ENCODE measurements at regions not wholly inside any gene's neighbourhood (a gene's known extent, or its start where the extent isn't known, plus 50 kb on each side); places are given as distances from the start of the nearest gene placed in this dataset.

DNA sequence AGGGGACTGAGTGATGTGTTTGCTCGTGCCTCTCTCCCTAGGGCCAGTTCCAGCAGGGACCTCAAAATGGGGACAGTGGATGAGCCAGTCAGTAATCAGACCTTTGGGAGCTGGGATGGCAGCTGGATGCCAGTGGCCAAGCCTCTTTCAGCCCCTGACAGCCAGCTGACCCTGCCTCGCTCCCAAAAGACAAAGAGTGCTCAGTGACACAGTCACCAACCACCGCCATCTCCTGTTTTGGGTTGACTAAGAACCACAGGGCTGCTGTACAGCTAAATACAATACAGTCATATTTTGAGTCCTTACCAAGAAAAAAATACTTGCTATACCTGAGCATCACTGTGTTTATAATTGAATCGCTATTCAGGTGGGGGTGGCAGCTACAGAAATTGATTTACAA lies 75.7 kb downstream of the POU3F3 start:
- Histone ChIP-seq H3F3A (replicated peaks; ENCODE audit: low read depth) (no peaks in the 10 kb centered on the region), H3K79me2 (replicated peaks; ENCODE audit: insufficient read depth) (no peaks in the 10 kb centered on the region), H2AFZ (no peak overlapping the region), H3K4me1 (ENCODE audit: insufficient read depth) (no peaks in the 10 kb centered on the region), H3K27me3 (ENCODE audit: insufficient read depth) (no peaks in the 10 kb centered on the region), H3K4me2 (no peak overlapping the region), H3K4me3 (no peak overlapping the region), H4K20me1 (replicated peaks; ENCODE audit: insufficient read depth) (no peaks in the 10 kb centered on the region), H3K9me2 (ENCODE audit: insufficient read depth) (no peaks in the 10 kb centered on the region), H3K36me3 (ENCODE audit: insufficient read depth) (no peaks in the 10 kb centered on the region), H3K27ac (ENCODE audit: low read depth) (no peak overlapping the region)
- no peak overlapping the region for H3K27ac Mint-ChIP-seq
- DNase-seq (ENCODE audit: low spot score) = no peak
- TF ChIP-seq POLR2AphosphoS5 (IDR thresholded peaks at IDR 0.05; ENCODE audit: low read depth) (no peak), JUNB (IDR thresholded peaks at IDR 0.05; ENCODE audit: unreplicated experiment) (no peak), NANOG (IDR thresholded peaks at IDR 0.05; ENCODE audit: borderline replicate concordance) (no peak), CREB1 (CRISPR knock-in tag; IDR thresholded peaks at IDR 0.05; ENCODE audit: low read depth) (no peak), ZNF331 (CRISPR knock-in tag; IDR thresholded peaks at IDR 0.05; ENCODE audit: low read depth) (no peak), EZH2phosphoT487 (IDR thresholded peaks at IDR 0.05; ENCODE audit: unreplicated experiment) (no peak), STAT1 (IDR thresholded peaks at IDR 0.05; ENCODE audit: unreplicated experiment) (no peak)
- TF ChIP-seq, protein P1, sequence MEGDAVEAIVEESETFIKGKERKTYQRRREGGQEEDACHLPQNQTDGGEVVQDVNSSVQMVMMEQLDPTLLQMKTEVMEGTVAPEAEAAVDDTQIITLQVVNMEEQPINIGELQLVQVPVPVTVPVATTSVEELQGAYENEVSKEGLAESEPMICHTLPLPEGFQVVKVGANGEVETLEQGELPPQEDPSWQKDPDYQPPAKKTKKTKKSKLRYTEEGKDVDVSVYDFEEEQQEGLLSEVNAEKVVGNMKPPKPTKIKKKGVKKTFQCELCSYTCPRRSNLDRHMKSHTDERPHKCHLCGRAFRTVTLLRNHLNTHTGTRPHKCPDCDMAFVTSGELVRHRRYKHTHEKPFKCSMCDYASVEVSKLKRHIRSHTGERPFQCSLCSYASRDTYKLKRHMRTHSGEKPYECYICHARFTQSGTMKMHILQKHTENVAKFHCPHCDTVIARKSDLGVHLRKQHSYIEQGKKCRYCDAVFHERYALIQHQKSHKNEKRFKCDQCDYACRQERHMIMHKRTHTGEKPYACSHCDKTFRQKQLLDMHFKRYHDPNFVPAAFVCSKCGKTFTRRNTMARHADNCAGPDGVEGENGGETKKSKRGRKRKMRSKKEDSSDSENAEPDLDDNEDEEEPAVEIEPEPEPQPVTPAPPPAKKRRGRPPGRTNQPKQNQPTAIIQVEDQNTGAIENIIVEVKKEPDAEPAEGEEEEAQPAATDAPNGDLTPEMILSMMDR (conservative IDR thresholded peaks at IDR 0.05; ENCODE audit: low read depth in 2 of 2) = no peak
- no peak overlapping the region for H3K4me3 Mint-ChIP-seq
- no peak for ATAC-seq
- peaks cover 2% of the 10 kb centered on the region; the same call in 2 of the 3 replicates for H3K4me1 Mint-ChIP-seq
- no peaks in the 10 kb centered on the region for H3K27me3 Mint-ChIP-seq (ENCODE audit: insufficient read depth, low read depth, poor library complexity)
- no peaks in the 10 kb centered on the region for H3K36me3 Mint-ChIP-seq (ENCODE audit: low read depth)
- H3K9me3 Mint-ChIP-seq = no peaks in the 10 kb centered on the region

DNA sequence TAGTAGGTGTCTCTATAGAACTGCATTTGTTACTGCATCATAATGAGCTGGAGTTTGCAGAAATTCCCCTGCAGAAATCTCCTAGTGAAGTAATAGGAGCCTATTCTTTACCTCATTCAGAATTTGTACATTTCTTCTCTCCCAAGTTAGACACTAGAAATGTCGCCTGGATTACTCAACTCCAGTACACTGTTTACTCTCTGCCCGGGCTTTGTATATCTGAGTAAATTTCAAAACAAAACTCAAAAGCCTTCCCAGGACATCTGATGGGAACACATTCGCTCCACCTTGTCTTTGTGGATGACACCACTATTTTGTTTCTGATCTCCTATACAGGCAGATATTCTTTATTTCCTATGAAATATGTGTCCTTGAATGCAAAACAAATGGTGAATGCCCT lies 76.8 kb downstream of the POU3F3 start:
- H3K4me3 Mint-ChIP-seq = no peak overlapping the region
- H3K79me2 ChIP-seq (replicated peaks; ENCODE audit: insufficient read depth) = no peaks in the 10 kb centered on the region
- no peaks in the 10 kb centered on the region for H4K20me1 ChIP-seq (replicated peaks; ENCODE audit: insufficient read depth)
- no peak overlapping the region for H3K27ac Mint-ChIP-seq
- H3K4me1 ChIP-seq (ENCODE audit: insufficient read depth) = no peaks in the 10 kb centered on the region
- peaks cover 2% of the 10 kb centered on the region; the same call in 2 of the 3 replicates for H3K4me1 Mint-ChIP-seq
- H3K36me3 ChIP-seq (ENCODE audit: insufficient read depth) = no peaks in the 10 kb centered on the region
- no peaks in the 10 kb centered on the region for H3K27me3 Mint-ChIP-seq (ENCODE audit: insufficient read depth, low read depth, poor library complexity)
- H3K4me3 ChIP-seq = no peak overlapping the region
- H3K27me3 ChIP-seq (ENCODE audit: insufficient read depth) = no peaks in the 10 kb centered on the region
- no peak for ATAC-seq
- DNase-seq (ENCODE audit: low spot score) = no peak
- no peak overlapping the region for H3K4me2 ChIP-seq
- no peaks in the 10 kb centered on the region for H3K9me3 Mint-ChIP-seq
- H3K36me3 Mint-ChIP-seq (ENCODE audit: low read depth) = no peaks in the 10 kb centered on the region
- no peak overlapping the region for H2AFZ ChIP-seq
- H3K27ac ChIP-seq (ENCODE audit: low read depth) = no peak overlapping the region
- H3F3A ChIP-seq (replicated peaks; ENCODE audit: low read depth) = no peaks in the 10 kb centered on the region
- no peaks in the 10 kb centered on the region for H3K9me2 ChIP-seq (ENCODE audit: insufficient read depth)
- TF ChIP-seq EZH2 (IDR thresholded peaks at IDR 0.05; ENCODE audit: low read depth, unreplicated experiment) = no peak
- no peak for TF ChIP-seq POLR2AphosphoS5 (IDR thresholded peaks at IDR 0.05; ENCODE audit: low read depth)
- no peak for TF ChIP-seq JUNB (IDR thresholded peaks at IDR 0.05; ENCODE audit: unreplicated experiment)
- no peak for TF ChIP-seq STAT1 (IDR thresholded peaks at IDR 0.05; ENCODE audit: unreplicated experiment)
- TF ChIP-seq, protein P1 (conservative IDR thresholded peaks at IDR 0.05; ENCODE audit: low read depth in 2 of 2) = no peak
- TF ChIP-seq, protein P2, sequence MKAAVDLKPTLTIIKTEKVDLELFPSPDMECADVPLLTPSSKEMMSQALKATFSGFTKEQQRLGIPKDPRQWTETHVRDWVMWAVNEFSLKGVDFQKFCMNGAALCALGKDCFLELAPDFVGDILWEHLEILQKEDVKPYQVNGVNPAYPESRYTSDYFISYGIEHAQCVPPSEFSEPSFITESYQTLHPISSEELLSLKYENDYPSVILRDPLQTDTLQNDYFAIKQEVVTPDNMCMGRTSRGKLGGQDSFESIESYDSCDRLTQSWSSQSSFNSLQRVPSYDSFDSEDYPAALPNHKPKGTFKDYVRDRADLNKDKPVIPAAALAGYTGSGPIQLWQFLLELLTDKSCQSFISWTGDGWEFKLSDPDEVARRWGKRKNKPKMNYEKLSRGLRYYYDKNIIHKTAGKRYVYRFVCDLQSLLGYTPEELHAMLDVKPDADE (IDR thresholded peaks at IDR 0.05) = no peak
- no peak for TF ChIP-seq NANOG (IDR thresholded peaks at IDR 0.05; ENCODE audit: borderline replicate concordance)
- TF ChIP-seq ZNF114 (CRISPR knock-in tag; IDR thresholded peaks at IDR 0.05) = no peak
- TF ChIP-seq EZH2phosphoT487 (IDR thresholded peaks at IDR 0.05; ENCODE audit: unreplicated experiment) = no peak
- TF ChIP-seq, protein P3, sequence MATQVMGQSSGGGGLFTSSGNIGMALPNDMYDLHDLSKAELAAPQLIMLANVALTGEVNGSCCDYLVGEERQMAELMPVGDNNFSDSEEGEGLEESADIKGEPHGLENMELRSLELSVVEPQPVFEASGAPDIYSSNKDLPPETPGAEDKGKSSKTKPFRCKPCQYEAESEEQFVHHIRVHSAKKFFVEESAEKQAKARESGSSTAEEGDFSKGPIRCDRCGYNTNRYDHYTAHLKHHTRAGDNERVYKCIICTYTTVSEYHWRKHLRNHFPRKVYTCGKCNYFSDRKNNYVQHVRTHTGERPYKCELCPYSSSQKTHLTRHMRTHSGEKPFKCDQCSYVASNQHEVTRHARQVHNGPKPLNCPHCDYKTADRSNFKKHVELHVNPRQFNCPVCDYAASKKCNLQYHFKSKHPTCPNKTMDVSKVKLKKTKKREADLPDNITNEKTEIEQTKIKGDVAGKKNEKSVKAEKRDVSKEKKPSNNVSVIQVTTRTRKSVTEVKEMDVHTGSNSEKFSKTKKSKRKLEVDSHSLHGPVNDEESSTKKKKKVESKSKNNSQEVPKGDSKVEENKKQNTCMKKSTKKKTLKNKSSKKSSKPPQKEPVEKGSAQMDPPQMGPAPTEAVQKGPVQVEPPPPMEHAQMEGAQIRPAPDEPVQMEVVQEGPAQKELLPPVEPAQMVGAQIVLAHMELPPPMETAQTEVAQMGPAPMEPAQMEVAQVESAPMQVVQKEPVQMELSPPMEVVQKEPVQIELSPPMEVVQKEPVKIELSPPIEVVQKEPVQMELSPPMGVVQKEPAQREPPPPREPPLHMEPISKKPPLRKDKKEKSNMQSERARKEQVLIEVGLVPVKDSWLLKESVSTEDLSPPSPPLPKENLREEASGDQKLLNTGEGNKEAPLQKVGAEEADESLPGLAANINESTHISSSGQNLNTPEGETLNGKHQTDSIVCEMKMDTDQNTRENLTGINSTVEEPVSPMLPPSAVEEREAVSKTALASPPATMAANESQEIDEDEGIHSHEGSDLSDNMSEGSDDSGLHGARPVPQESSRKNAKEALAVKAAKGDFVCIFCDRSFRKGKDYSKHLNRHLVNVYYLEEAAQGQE (IDR thresholded peaks at IDR 0.05; ENCODE audit: unreplicated experiment) = no peak
- no peak for TF ChIP-seq ZNF331 (CRISPR knock-in tag; IDR thresholded peaks at IDR 0.05; ENCODE audit: low read depth)
- no peak for TF ChIP-seq CREB1 (CRISPR knock-in tag; IDR thresholded peaks at IDR 0.05; ENCODE audit: low read depth)

Measured in GM23338 (cell line).